Activated CD4-positive, alpha-beta T cell treated with anti-CD3 and anti-CD28 coated beads, Interleukin-2, amount 50 U/mL, for 4 hours (primary cell): ENCODE measurements at regions not wholly inside any gene's neighbourhood (a gene's known extent, or its start where the extent isn't known, plus 50 kb on each side); places are given as distances from the start of the nearest gene placed in this dataset.
"Not testable (repeated sequence)": the region's sequence is repeated elsewhere in the genome, so short reads cannot be mapped to it uniquely, and the experiment has no call there.

Experiments
- DNase-seq, 2 experiments: peaks; one replicate each; pipeline ENCODE4 v3.0.0-alpha.2; 2020

DNA sequence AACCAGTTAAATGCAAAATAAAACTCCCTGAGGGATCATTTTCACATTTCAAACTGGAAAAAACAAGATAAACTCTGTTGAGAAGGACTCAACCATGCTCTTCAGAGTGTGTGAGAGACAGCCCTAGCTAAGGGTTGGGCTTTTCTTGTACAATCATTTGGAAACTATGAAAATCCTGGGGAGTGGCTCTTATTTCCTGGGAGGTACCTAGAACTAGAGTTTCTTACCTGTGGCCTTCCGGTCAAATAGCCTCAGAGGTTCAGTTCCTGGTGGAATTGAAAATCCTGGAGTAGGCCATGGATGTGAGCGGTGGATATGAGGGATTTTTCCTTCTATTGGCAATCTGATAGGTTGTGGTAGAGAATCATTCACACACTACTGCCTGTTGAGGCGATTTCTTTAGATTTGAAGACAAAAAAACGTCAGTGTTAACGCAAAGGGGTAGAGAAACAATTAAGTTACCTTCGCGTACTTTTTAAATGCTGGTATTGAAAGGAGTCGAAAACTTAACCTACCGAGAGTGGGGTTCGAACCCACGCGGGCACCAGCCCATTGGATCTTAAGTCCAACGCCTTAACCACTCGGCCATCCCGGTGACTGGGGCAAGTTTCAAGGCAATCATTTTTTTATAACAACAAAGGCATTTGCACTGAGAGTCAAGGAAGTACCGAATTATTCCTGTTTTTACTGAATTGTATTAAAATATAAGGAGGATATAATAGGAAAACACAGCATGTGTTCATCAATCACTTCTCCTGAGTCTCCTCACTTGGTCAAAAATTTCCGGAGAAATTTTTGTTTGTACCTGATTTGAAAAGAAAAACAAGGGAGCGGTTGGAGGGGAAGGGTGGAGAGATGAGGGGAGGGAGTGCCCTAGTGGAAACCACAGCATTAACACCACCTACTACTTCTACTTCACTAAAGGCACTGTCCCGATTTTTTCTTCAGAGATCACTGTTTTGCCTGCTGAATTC lies 191.3 kb downstream of the OR2B2 start:
- DNase-seq, result no peak

DNA sequence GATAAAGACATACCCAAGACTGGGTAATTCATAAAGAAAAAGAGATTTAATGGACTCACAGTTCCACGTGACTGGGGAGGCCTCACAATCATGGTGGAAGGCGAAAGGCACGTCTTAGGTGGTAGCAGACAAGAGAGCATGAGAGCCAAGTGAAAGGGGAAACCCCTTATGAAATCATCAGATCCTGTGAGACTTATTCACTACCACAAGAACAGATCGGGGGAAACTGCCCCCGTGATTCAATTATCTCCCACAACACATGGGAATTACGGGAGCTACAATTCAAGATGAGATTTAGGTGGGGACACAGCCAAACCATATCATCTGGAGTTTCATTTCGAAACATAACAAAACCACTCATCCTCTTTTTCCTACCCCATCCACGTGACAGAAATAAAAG lies 193.2 kb downstream of the OR2B2 start:
- not testable (repeated sequence) for DNase-seq

DNA sequence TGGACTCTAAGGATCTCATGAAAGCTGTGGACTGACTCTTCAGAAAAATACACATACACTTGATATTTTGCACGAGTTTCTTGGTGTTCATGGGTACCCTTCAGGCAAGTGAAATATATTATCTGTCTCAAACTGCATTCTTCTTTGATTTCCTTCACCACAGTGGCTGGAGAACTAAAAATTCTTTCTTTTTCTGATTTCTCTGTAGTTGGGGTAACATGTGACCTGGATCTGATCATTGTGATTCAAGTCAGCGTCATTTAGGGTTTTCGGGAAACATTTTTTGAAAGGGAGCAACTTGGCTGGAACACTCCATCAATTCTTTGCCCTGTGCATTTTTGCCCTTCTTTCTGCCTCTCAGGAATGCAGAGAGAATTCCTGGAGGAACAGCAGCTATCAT lies 205.8 kb downstream of the OR2B2 start:
- no peak for DNase-seq

DNA sequence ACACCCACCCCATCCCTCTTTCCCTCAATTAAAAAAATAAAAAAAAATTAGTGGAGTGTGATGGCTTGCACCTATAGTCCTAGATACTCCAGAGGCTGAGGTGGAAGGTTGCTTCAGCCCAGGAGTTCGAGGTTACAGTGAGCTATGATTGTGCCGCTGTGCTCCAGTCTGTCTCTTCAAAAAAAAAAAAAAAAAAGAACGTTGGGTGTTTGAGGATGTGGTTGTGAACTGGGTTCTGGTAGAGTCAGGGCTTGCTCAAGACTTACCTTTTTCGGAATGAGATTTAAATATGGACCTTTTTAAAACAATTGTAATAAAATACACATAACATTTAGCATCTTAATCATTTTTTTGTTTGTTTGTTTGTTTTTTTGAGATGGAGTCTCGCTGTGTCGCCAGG lies 211.9 kb downstream of the OR2B2 start:
- DNase-seq, result no peak

- no peak for DNase-seq
These were observed 217.7 kb downstream of the OR2B2 start for GRCh38 chr6:27694547-27694874.

DNA sequence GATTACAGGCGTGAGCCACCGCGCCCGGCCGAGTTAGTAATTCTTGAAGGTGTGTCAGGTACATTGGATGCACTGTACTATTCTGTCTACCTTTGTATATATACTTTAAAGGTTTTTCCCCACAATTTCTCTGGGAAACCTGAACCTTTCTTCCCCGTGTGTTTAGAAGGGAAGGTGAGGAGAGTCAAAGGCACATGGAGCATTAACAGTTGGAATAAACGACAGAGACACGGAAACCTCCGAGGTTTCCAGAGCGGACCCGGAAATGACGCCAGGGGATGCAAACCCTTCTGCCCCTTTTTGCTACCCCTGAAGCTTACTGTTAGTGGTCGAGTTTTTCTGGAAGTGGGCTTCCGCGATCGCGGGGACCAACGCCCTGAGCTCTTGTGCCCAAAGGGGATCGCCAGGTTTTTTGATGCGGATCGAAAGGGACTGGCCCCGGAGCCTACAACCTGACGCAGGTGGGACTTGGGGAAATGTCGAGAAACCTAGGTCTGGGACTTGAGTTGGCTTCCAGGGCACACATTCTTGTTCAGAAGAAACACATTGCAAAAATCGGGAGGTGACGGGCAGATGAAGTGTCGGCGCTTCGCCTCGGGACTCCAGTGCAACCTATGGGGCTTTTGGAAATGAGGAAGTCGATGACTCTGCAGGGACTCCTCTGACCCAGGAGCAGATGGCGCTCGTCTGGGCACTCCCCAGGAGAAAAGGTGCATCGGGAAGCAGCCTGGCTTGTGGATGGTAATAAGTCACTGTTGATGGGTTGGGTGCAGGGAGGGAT lies 218.2 kb downstream of the OR2B2 start:
- DNase-seq, result no peak

GRCh38 chr6:27692133-27692532 lies 219.2 kb upstream of the ZNF184 start:
- not testable (repeated sequence) for DNase-seq

GRCh38 chr6:27688014-27688586 lies 215.2 kb upstream of the ZNF184 start:
- DNase-seq, result peak; percentile 78 to 81

DNA sequence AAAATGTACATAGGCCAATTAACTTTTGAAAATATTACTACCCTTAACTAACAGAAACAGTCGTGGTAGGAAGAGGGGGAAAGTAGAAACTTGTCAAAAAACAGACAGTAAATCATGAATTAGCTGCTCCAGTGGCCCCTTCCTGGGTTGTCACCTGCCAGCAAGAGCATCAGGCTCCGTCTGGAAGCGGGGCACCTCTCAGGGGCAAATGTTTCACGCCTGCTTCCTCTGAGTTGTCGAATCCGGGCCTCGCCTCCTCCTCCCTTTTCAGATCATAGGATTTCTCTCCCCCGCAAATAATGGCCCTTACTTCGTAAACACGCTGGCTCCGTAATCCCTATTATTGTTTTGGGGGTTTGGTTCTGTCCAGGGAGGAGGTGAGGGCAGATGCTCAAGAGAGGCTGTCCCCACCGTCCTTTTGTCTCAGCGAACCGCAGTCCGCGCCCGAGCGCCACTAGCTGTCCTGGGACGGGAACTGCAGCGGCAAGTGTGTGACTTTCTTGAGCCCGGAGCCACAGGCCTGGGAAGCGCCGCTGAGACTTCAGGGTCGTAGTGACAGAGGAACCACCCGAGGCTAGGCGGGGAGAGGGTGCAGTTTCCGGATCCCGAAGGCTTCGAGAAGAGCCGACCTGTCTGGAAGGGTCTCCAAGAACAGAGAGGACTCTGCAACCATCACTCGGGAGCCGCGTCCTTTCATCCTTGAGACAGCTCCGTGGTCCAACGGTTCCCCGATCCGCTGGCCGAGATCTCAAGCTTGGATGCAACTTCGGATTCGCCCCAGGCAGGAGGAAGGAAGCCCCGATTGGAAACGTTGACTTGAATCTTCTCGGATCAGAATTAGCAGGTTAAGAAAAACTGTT lies 214.5 kb upstream of the ZNF184 start:
- peak; percentile 63 to 71 for DNase-seq

GRCh38 chr6:27685279-27685678 lies 212.4 kb upstream of the ZNF184 start:
- DNase-seq, result no peak

GRCh38 chr6:27684264-27685211 lies 211.6 kb upstream of the ZNF184 start:
- DNase-seq, result peak; percentile 28 to 35

DNA sequence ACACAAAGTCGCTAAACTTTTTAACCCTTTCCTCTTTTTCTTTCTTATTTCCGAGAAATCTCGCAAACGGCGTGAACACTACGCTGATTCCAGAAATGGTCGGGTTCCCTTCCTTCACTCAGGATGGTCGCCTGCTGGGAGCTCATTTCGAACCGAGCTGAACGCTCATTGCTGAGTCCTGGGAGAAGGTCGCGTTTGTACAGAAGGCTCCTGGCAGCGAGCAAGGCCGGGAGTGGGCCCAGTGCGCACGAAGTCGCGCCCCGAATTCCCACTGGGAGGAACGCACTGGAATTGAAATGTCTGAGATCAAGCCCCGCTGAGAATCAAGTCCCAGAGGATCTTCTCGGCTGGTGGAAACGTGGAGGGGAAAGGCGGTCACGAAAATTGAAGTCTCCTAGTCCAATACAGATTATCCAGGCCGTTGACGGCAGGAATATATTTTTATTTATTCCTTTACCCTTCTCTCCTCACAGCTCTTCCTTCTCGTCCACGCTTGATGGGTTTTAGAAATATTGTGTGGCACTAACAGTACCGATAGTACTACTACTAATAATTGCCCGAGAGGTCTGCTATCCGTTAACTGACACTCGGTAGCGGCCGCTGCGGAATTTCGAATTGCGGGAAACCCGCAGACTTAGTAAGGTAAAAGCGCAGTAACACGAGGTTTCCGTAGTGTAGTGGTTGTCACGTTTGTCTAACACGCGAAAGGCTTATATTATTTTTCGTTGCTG lies 207.2 kb upstream of the ZNF184 start:
- DNase-seq, result no peak

GRCh38 chr6:27679308-27679963 lies 206.5 kb upstream of the ZNF184 start:
- DNase-seq, result no peak

DNA sequence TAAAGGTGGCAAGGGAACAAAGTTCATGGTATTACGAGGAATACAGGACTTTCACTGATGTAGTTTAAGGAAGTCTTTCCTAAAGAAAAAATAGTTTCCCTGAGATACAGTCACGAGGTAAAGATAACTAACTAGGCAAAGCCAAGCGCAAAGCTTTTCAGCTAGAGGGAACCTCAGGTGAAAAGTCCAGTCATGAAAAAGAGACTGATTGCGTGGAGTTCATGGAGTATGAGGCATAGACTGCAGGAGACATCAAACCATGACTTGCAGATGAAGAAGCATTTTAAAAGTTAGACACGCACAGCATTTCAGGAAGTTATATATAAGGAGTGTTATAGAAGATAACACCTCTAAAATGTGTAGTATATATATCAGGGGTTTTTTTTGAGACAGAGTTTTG lies 205.6 kb upstream of the ZNF184 start:
- no peak for DNase-seq

GRCh38 chr6:27674882-27675281 lies 202.0 kb upstream of the ZNF184 start:
- DNase-seq, result no peak

DNA sequence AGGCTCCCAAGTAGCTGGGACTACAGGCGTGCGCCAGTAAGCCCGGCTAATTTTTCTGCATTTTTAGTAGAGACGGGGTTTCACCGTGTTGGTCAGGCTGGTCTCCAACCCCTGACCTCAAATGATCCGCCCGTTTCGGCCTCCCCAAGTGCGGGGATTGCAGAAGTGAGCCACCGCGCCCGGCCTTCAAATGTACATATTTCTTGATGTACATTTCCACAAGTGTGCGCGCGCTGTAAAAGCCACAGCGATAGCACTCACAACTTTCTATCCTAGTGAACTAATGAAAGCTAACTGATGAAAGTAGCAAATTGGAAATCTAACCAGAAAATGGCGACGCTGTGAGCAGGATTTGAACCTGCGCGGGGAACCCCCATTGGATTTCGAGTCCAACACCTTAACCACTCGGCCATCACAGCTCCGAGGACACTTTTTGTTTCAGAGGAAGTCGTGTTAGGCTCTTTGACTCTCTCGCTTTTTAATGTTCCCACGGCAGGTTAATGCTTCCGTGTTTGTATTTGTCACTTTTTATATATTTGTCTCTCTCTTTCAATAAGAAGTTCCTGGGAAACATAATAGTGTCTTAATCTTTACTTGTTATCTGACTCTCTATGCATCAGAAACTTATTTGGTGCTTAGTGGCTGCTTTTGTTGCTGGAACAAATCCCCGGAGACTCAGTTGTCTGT lies 199.4 kb upstream of the ZNF184 start:
- DNase-seq, result no peak

- no peak for DNase-seq
These were observed 196.9 kb upstream of the ZNF184 start for GRCh38 chr6:27669624-27670301.

GRCh38 chr6:27669295-27669623 lies 196.4 kb upstream of the ZNF184 start:
- no peak for DNase-seq
